ENCODE measurements at regions not wholly inside any gene's neighbourhood (a gene's known extent, or its start where the extent isn't known, plus 50 kb on each side); places are given as distances from the start of the nearest gene placed in this dataset.

DNA sequence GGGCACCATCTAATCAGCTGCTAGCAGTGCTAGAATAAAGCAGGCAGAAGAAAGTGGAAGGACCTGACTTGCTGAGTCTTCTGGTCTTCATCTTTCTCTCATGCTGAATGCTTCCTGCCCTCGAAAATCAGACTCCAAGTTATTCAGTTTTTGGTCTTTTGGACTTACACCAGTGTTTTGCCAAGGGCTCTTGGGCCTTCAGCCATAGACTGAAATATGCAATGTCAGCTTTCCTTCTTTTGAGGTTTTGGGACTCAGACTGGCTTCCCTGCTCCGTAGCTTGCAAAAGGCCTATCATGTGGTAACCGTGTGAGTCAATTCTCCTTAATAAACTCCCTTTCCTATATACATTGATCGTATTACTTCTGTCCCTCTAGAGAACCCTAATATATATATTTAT lies 159.3 kb downstream of the SLCO1B3 start:
- TF ChIP-seq ATF7 (IDR thresholded peaks at IDR 0.05; ENCODE audit: low read depth) (no peak), CHD2 (IDR thresholded peaks at IDR 0.05; ENCODE audit: borderline replicate concordance, low read depth, low read length) (no peak), FOXM1 (IDR thresholded peaks at IDR 0.05; ENCODE audit: low read depth, low read length) (no peak), EZH2 (IDR thresholded peaks at IDR 0.05; ENCODE audit: borderline replicate concordance, control insufficient read depth, low read depth, low read length) (no peak), YY1 (IDR thresholded peaks at IDR 0.05; ENCODE audit: low read depth, low read length) (no peak), CHD4 (IDR thresholded peaks at IDR 0.05) (no peak), ZSCAN29 (IDR thresholded peaks at IDR 0.05) (no peak), EED (IDR thresholded peaks at IDR 0.05; ENCODE audit: low read depth) (no peak), POLR2AphosphoS5 (IDR thresholded peaks at IDR 0.05; ENCODE audit: low read length) (no peak)
- TF ChIP-seq, protein P1, sequence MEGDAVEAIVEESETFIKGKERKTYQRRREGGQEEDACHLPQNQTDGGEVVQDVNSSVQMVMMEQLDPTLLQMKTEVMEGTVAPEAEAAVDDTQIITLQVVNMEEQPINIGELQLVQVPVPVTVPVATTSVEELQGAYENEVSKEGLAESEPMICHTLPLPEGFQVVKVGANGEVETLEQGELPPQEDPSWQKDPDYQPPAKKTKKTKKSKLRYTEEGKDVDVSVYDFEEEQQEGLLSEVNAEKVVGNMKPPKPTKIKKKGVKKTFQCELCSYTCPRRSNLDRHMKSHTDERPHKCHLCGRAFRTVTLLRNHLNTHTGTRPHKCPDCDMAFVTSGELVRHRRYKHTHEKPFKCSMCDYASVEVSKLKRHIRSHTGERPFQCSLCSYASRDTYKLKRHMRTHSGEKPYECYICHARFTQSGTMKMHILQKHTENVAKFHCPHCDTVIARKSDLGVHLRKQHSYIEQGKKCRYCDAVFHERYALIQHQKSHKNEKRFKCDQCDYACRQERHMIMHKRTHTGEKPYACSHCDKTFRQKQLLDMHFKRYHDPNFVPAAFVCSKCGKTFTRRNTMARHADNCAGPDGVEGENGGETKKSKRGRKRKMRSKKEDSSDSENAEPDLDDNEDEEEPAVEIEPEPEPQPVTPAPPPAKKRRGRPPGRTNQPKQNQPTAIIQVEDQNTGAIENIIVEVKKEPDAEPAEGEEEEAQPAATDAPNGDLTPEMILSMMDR (IDR thresholded peaks at IDR 0.05 in 2 of 3, conservative IDR thresholded peaks at IDR 0.05 in 1 of 3; ENCODE audit: control insufficient read depth in 2 of 3, extremely low read depth in 1 of 3, insufficient read depth in 1 of 3, low read depth in 3 of 3, low read length in 3 of 3), result no peak

All from GM12878 (cell line).